ENCODE measurements at regions not wholly inside any gene's neighbourhood (a gene's known extent, or its start where the extent isn't known, plus 50 kb on each side); places are given as distances from the start of the nearest gene placed in this dataset.

GRCh38 chr12:67590149-67590790 is 58.3 kb upstream of the DYRK2 start:
- no peaks in the 10 kb centered on the region for H3K4me1 ChIP-seq (ENCODE audit: low read depth)
- DNase-seq (no peak), ATAC-seq (no peak)
- H3K4me3 ChIP-seq, result no peak overlapping the region
- no peaks in the 10 kb centered on the region for H3K9me3 ChIP-seq
- no peak for TF ChIP-seq CTCF (IDR thresholded peaks at IDR 0.05)
- H3K36me3 ChIP-seq (ENCODE audit: low read depth), result no peaks in the 10 kb centered on the region
- intact Hi-C loops (cut with DNase I, micrococcal nuclease), result no loop called here

GRCh38 chr12:67592228-67593011 is 56.1 kb upstream of the DYRK2 start:
- DNase-seq (peak in 1 of 3 donors; percentile 51), ATAC-seq (peak; percentile 85)
- no peak for TF ChIP-seq CTCF (IDR thresholded peaks at IDR 0.05)
- H3K4me1 ChIP-seq (ENCODE audit: low read depth), result no peaks in the 10 kb centered on the region
- no peaks in the 10 kb centered on the region for H3K36me3 ChIP-seq (ENCODE audit: low read depth)
- H3K9me3 ChIP-seq, result no peaks in the 10 kb centered on the region
- intact Hi-C loops (cut with DNase I, micrococcal nuclease), result no loop called here
- H3K4me3 ChIP-seq, result no peak overlapping the region

GRCh38 chr12:67593041-67593440 is 55.5 kb upstream of the DYRK2 start:
- peak in 1 of 3 donors; percentile 80 for DNase-seq
- Histone ChIP-seq H3K36me3 (ENCODE audit: low read depth) (no peaks in the 10 kb centered on the region), H3K4me1 (ENCODE audit: low read depth) (no peaks in the 10 kb centered on the region), H3K4me3 (no peak overlapping the region), H3K9me3 (no peaks in the 10 kb centered on the region)
- ATAC-seq, result peak; percentile 91
- intact Hi-C loops (cut with DNase I, micrococcal nuclease), result no loop called here
- TF ChIP-seq CTCF (IDR thresholded peaks at IDR 0.05), result no peak

GRCh38 chr12:67593461-67594330 is 54.8 kb upstream of the DYRK2 start:
- no peak for TF ChIP-seq CTCF (IDR thresholded peaks at IDR 0.05)
- intact Hi-C loops (cut with DNase I, micrococcal nuclease), result no loop called here
- Histone ChIP-seq H3K4me1 (ENCODE audit: low read depth) (no peaks in the 10 kb centered on the region), H3K4me3 (no peak overlapping the region), H3K36me3 (ENCODE audit: low read depth) (no peaks in the 10 kb centered on the region), H3K9me3 (no peaks in the 10 kb centered on the region)
- ATAC-seq, result peak; percentile 37
- DNase-seq, result no peak

GRCh38 chr12:67594888-67595287 is 53.7 kb upstream of the DYRK2 start:
- TF ChIP-seq CTCF (IDR thresholded peaks at IDR 0.05), result no peak
- Histone ChIP-seq H3K9me3 (no peaks in the 10 kb centered on the region), H3K36me3 (ENCODE audit: low read depth) (no peaks in the 10 kb centered on the region), H3K4me3 (no peak overlapping the region), H3K4me1 (ENCODE audit: low read depth) (no peaks in the 10 kb centered on the region)
- ATAC-seq (no peak), DNase-seq (no peak)
- intact Hi-C loops (cut with DNase I, micrococcal nuclease), result no loop called here
